ENCODE measurements at regions not wholly inside any gene's neighbourhood (a gene's known extent, or its start where the extent isn't known, plus 50 kb on each side); places are given as distances from the start of the nearest gene placed in this dataset.

DNA sequence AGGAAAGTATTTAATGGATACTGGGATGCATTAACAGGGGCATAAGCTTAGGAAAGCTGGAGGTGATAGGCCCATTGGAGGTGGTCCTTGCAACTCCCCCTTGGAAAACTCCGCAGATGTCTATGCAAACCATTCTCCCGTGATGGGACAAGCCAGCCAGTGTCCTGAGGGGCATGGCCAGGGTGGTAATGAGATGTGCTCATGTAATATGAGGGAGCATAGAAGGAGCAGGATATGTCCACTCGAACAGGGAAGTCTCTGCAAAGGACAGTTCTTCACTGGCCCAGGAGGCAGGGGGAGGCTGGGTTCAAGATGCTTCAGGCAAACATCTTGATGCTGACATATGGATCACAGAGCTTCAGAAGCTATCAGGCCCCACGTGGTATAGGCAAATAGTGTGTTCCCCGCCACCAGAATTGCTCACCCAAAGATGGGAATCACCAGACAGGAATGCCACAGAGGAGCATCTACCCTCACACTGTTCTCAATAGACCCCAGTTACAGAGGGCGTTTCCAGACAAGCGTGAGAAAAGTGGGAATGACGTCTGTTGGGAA, 201.6 kb upstream of the CDH4 start:
- no peaks in the 10 kb centered on the region for H3K9me3 ChIP-seq (ENCODE audit: control insufficient read depth, insufficient read depth, low read depth, low read length)
- H3K36me3 ChIP-seq (ENCODE audit: control insufficient read depth, insufficient read depth, low read length) = no peaks in the 10 kb centered on the region
- no peaks in the 10 kb centered on the region for H3K4me1 ChIP-seq (ENCODE audit: control insufficient read depth, insufficient read depth, low read length)
- no peak overlapping the region for H3K4me3 ChIP-seq (ENCODE audit: low read depth in 2 of 2, low read length in 2 of 2)
- H3K27me3 ChIP-seq (ENCODE audit: control insufficient read depth, insufficient read depth, low read length) = no peaks in the 10 kb centered on the region; the same call in 1 of the 2 replicates
- ChIA-PET CTCF (no interaction called here), POLR2A (no interaction called here)
- no peak for DNase-seq (ENCODE audit: low read depth, low spot score)
- no peak for ATAC-seq
- TF ChIP-seq CTCF (IDR thresholded peaks at IDR 0.05) = no peak
- no peak for TF ChIP-seq TCF7L2 (IDR thresholded peaks at IDR 0.05; ENCODE audit: low read depth, low read length)
- TF ChIP-seq, protein P1, sequence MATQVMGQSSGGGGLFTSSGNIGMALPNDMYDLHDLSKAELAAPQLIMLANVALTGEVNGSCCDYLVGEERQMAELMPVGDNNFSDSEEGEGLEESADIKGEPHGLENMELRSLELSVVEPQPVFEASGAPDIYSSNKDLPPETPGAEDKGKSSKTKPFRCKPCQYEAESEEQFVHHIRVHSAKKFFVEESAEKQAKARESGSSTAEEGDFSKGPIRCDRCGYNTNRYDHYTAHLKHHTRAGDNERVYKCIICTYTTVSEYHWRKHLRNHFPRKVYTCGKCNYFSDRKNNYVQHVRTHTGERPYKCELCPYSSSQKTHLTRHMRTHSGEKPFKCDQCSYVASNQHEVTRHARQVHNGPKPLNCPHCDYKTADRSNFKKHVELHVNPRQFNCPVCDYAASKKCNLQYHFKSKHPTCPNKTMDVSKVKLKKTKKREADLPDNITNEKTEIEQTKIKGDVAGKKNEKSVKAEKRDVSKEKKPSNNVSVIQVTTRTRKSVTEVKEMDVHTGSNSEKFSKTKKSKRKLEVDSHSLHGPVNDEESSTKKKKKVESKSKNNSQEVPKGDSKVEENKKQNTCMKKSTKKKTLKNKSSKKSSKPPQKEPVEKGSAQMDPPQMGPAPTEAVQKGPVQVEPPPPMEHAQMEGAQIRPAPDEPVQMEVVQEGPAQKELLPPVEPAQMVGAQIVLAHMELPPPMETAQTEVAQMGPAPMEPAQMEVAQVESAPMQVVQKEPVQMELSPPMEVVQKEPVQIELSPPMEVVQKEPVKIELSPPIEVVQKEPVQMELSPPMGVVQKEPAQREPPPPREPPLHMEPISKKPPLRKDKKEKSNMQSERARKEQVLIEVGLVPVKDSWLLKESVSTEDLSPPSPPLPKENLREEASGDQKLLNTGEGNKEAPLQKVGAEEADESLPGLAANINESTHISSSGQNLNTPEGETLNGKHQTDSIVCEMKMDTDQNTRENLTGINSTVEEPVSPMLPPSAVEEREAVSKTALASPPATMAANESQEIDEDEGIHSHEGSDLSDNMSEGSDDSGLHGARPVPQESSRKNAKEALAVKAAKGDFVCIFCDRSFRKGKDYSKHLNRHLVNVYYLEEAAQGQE (IDR thresholded peaks at IDR 0.05; ENCODE audit: insufficient read depth in 1 of 2, low read depth in 2 of 2, low read length in 1 of 2) = no peak
- TF ChIP-seq SIN3A (IDR thresholded peaks at IDR 0.05; ENCODE audit: borderline replicate concordance, insufficient read depth, low read depth, low read length) = no peak
- no peak for TF ChIP-seq POLR2AphosphoS5 (IDR thresholded peaks at IDR 0.05; ENCODE audit: low read depth, low read length)
- no TSS peak for BruUV-seq (replicated peaks)
- intact Hi-C loops (cut with micrococcal nuclease; ENCODE audit: unreplicated experiment) (no loop called here), in situ Hi-C loops (cut with HindIII; ENCODE audit: low pct_unique_long_range_greater_than_20kb, low sequenced_read_pairs) (no loop called here)
- no peak overlapping the region for H3K27ac ChIP-seq (ENCODE audit: low read length)

DNA sequence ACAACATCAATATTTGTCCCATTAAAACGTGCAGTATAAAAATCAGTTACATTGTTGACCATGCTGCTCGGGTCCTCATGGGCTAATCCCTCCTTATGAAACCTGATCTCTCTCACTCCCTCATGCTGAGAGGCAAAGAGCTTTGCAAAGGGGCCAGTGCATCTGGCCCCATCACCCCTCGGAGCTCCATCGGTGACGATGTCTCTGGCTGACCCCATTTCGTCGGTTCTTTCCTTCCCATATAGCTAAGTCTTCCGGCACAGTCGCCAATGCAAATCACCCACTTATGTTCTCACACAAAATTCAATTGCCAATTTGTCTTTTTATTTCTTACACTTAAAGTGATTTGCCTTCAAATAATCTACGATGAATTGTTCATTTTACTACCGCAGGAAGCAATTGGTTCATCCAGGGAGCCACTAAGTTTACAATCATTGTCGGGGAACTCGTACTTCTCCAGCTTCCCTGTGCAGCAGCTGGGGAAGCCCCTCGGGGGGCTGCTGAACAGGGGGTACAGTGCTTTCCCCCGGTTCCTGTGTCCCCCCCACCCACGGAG, 199.8 kb upstream of the CDH4 start:
- H3K36me3 ChIP-seq (ENCODE audit: control insufficient read depth, insufficient read depth, low read length) = no peaks in the 10 kb centered on the region
- no peak for DNase-seq (ENCODE audit: low read depth, low spot score)
- BruUV-seq (replicated peaks) = no TSS peak
- ATAC-seq = no peak
- TF ChIP-seq, protein P1 (IDR thresholded peaks at IDR 0.05; ENCODE audit: insufficient read depth in 1 of 2, low read depth in 2 of 2, low read length in 1 of 2) = no peak
- TF ChIP-seq POLR2AphosphoS5 (IDR thresholded peaks at IDR 0.05; ENCODE audit: low read depth, low read length) = no peak
- TF ChIP-seq SIN3A (IDR thresholded peaks at IDR 0.05; ENCODE audit: borderline replicate concordance, insufficient read depth, low read depth, low read length) = no peak
- H3K4me3 ChIP-seq (ENCODE audit: low read depth in 2 of 2, low read length in 2 of 2) = no peak overlapping the region
- H3K9me3 ChIP-seq (ENCODE audit: control insufficient read depth, insufficient read depth, low read depth, low read length) = no peaks in the 10 kb centered on the region
- ChIA-PET POLR2A (no interaction called here), CTCF (no interaction called here)
- H3K27ac ChIP-seq (ENCODE audit: low read length) = no peak overlapping the region
- intact Hi-C loops (cut with micrococcal nuclease; ENCODE audit: unreplicated experiment) = no loop called here
- no peaks in the 10 kb centered on the region for H3K4me1 ChIP-seq (ENCODE audit: control insufficient read depth, insufficient read depth, low read length)
- no peaks in the 10 kb centered on the region; the same call in 1 of the 2 replicates for H3K27me3 ChIP-seq (ENCODE audit: control insufficient read depth, insufficient read depth, low read length)
- in situ Hi-C loops (cut with HindIII; ENCODE audit: low pct_unique_long_range_greater_than_20kb, low sequenced_read_pairs) = no loop called here

Measured in Panc1 (cell line).